HUES64 (cell line): ENCODE measurements at regions not wholly inside any gene's neighbourhood (a gene's known extent, or its start where the extent isn't known, plus 50 kb on each side); places are given as distances from the start of the nearest gene placed in this dataset.
"Not testable (repeated sequence)": the region's sequence is repeated elsewhere in the genome, so short reads cannot be mapped to it uniquely, and the experiment has no call there.

Source experiments
- H3K27ac ChIP-seq: 2 replicates; pipeline ENCODE4 v1.7.0; 2013; ENCODE audit warnings: low read depth, low read length, inconsistent platforms
- H3K27me3 ChIP-seq: 2 replicates; pipeline ENCODE4 v1.6.1; 2013; ENCODE audit warnings: mild to moderate bottlenecking, low read length; ENCODE audit not compliant: insufficient read depth
- H3K36me3 ChIP-seq: 2 replicates; pipeline ENCODE4 v1.6.1; 2013; ENCODE audit warnings: mild to moderate bottlenecking, low read length; ENCODE audit not compliant: insufficient read depth
- H3K4me1 ChIP-seq: 2 replicates; pipeline ENCODE4 v1.6.1; 2013; ENCODE audit warnings: mild to moderate bottlenecking, low read length, moderate library complexity; ENCODE audit not compliant: insufficient read depth
- H3K4me3 ChIP-seq: 2 replicates; pipeline ENCODE4 v1.5.1; 2013; ENCODE audit warnings: mild to moderate bottlenecking, low read length, moderate library complexity
- H3K9ac ChIP-seq: 2 replicates; pipeline ENCODE4 v1.6.1; 2013; ENCODE audit warnings: mild to moderate bottlenecking, low read depth, low read length
- H3K9me3 ChIP-seq: 2 replicates; pipeline ENCODE4 v1.6.1; 2013; ENCODE audit warnings: low read depth, low read length; ENCODE audit not compliant: insufficient read depth
- WGBS: fragments of 150-250, 120-280 bp; methylation state at CpG from one replicate; pipeline ENCODE4 v1.1.7; 2013; ENCODE audit warnings: missing lambda C conversion rate; 5-methylcytosine and 5-hydroxymethylcytosine counted together

- Histone ChIP-seq H3K27me3 (no peaks in the 10 kb centered on the region), H3K9ac (no peak overlapping the region), H3K9me3 (no peaks in the 10 kb centered on the region), H3K27ac (no peak overlapping the region), H3K4me1 (peaks cover 14% of the 10 kb centered on the region), H3K4me3 (no peak overlapping the region), H3K36me3 (no peaks in the 10 kb centered on the region)
- WGBS = 84% methylated on average over 12 of the region's 12 CpGs
These were observed 61.1 kb upstream of the KCNK12 start for GRCh38 chr2:47631792-47632398.

DNA sequence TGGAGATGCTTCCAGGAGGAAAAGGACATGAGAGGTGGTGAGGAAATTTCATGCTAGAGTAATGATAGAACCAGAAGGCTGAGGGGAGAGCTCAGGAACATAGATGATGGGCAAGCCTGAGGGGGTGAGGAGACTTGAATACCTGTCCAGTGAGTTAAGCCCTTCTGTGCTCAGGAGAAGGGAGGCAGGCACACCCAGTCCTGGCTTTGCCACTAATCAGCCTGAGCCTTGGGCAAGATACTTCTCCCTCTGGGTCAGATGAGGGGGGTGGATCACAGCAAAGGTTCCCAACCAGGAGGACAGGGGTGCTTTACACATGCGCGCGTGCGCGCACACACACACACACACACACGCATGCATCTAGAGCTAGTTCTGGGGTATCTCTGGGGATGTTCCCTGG, 60.5 kb upstream of the KCNK12 start:
- Histone ChIP-seq H3K36me3 (no peaks in the 10 kb centered on the region), H3K4me3 (no peak overlapping the region), H3K4me1 (peaks cover 9% of the 10 kb centered on the region), H3K27me3 (no peaks in the 10 kb centered on the region), H3K27ac (no peak overlapping the region), H3K9ac (no peak overlapping the region), H3K9me3 (no peaks in the 10 kb centered on the region)
- 100% methylated on average over 1 of the region's 6 CpGs for WGBS

DNA sequence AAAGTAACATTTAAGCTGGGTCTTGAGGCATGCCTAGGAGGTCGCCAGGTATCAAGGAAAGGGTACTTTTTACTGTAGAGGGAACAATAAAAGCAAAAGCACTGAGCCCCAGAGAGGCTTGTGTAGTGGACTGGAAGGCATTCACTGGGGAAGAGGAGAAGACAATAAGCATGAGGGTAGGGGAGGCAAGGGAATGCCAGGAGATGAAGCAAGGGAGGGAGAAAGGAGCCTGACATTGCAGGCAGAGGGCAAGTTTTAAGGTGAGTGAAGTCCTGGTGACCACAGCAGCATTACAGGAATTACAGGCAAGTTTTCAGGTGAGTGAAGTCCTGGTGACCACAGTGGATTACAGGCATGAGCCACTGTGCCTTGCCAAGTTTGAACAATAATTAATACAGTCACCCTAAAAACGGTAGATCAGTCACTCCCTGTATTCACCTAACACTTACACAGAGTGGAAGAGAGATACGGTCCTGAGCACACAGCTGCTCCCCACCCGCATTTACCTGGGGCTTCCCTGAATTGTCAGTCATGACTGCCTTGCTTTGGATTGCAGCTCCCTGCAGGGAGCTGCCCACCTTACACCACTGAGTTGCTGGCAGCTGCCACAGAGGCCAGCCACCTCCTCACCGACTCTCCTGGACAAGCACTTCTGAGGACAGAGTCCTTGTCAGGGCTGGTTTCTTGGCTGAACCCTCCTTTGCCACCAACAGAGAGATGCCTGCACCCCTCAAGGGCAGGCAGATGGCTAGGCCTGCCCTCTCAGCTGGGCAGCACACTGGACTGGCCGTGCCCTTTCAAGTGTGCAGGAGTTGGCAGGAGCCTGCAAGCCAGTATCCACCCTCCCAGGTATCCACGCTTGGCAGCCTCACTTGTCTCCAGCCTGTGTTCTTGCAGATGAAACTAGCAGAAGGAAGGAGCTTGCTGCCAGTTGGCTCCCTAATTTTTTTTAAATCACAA, 59.0 kb upstream of the KCNK12 start:
- no peaks in the 10 kb centered on the region for H3K27me3 ChIP-seq
- no peak overlapping the region for H3K9ac ChIP-seq
- no peaks in the 10 kb centered on the region for H3K36me3 ChIP-seq
- no peak overlapping the region for H3K27ac ChIP-seq
- 83% methylated on average over 7 of the region's 7 CpGs for WGBS
- H3K9me3 ChIP-seq = no peaks in the 10 kb centered on the region
- H3K4me3 ChIP-seq = no peak overlapping the region
- no peaks in the 10 kb centered on the region; the same call in 1 of the 2 replicates for H3K4me1 ChIP-seq

GRCh38 chr2:47628904-47629303, 58.1 kb upstream of the KCNK12 start:
- 94% methylated on average over 3 of the region's 3 CpGs for WGBS
- Histone ChIP-seq H3K9me3 (no peaks in the 10 kb centered on the region), H3K9ac (no peak overlapping the region), H3K4me3 (no peak overlapping the region), H3K4me1 (no peaks in the 10 kb centered on the region; the same call in 1 of the 2 replicates), H3K27me3 (no peaks in the 10 kb centered on the region), H3K27ac (no peak overlapping the region), H3K36me3 (no peaks in the 10 kb centered on the region)

DNA sequence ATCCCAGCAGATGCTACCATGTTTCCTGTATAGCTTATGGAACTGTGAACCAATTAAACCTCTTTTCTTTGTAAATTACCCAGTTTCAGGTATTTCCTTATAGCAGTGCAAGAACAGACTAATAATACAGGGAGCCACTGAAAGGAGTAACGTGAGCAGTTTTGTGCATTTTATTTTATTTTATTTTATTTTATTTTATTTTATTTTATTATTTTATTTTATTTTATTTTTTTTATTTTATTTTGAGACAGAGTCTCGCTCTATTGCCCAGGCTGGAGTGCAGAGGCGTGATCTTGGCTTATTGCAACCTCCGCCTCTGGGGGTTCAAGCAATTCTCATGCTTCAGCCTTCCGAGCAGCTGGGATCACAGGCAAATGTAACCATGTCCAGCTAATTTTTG, 55.9 kb upstream of the KCNK12 start:
- Histone ChIP-seq H3K36me3 (no peaks in the 10 kb centered on the region), H3K27ac (no peak overlapping the region), H3K4me1 (no peaks in the 10 kb centered on the region), H3K27me3 (no peaks in the 10 kb centered on the region), H3K4me3 (no peak overlapping the region), H3K9ac (no peak overlapping the region), H3K9me3 (no peaks in the 10 kb centered on the region)
- 97% methylated on average over 4 of the region's 5 CpGs for WGBS

GRCh38 chr2:47623140-47623539, 52.4 kb upstream of the KCNK12 start:
- H3K27me3 ChIP-seq, H3K9ac ChIP-seq, H3K36me3 ChIP-seq, H3K9me3 ChIP-seq, H3K4me3 ChIP-seq, H3K27ac ChIP-seq, H3K4me1 ChIP-seq: not testable (repeated sequence)
- no CpG with 5 or more reads among the region's 1 CpG for WGBS

DNA sequence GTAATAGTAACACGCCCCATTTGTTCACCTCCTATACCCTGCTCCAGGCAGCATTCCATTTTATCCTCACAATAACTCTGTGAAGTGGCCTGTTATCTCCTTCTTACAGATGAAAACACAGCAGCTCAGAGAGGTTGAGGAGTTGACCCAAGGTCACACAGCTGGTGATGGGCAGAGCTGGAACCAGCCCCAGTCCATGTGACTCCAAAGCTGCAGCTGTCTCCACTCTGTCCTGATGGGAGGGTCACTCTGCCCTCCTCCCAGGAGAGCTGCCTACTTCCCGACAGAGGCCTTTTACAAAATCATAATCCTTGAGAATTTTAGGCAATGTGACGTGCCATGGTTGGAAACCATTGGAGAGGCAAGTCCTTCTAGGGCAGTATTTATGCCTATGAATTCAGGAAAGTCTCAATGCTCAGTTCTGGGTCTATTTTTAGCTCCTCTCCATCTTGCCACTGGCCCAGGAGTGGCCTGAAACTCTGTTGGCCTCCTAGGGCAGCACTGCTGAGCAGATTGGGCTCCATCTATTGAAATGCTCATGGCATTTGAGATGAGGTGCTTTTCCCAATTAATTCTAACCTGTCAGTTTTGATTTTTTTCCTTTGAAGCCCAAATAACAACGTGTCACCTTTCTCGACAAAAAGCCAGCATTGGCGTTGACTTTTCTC, 50.1 kb upstream of the KCNK12 start:
- no peak overlapping the region for H3K27ac ChIP-seq
- no peak overlapping the region for H3K4me3 ChIP-seq
- H3K9ac ChIP-seq = no peak overlapping the region
- H3K27me3 ChIP-seq = no peaks in the 10 kb centered on the region
- no peaks in the 10 kb centered on the region for H3K36me3 ChIP-seq
- H3K4me1 ChIP-seq = peaks cover 14% of the 10 kb centered on the region
- H3K9me3 ChIP-seq = no peaks in the 10 kb centered on the region
- 80% methylated on average over 6 of the region's 6 CpGs for WGBS
